ENCODE measurements at regions not wholly inside any gene's neighbourhood (a gene's known extent, or its start where the extent isn't known, plus 50 kb on each side); places are given as distances from the start of the nearest gene placed in this dataset.

GRCh38 chr6:37766717-37767116 is 52.8 kb upstream of the ZFAND3 start:
- no peaks in the 10 kb centered on the region for H3K36me3 ChIP-seq (ENCODE audit: low read depth)
- H3K79me2 ChIP-seq (ENCODE audit: insufficient read depth) = no peaks in the 10 kb centered on the region
- no peak overlapping the region for H3K27ac ChIP-seq
- no peaks in the 10 kb centered on the region for H3F3A ChIP-seq (ENCODE audit: insufficient read depth)
- in situ Hi-C loops (cut with MboI) = no loop called here
- TF ChIP-seq EZH2phosphoT487 (IDR thresholded peaks at IDR 0.05; ENCODE audit: insufficient read depth, low read depth) (no peak), EZH2 (IDR thresholded peaks at IDR 0.05; ENCODE audit: insufficient read depth, poor library complexity, severe bottlenecking) (no peak)
- H3K9me2 ChIP-seq (ENCODE audit: insufficient read depth) = no peaks in the 10 kb centered on the region
- no peaks in the 10 kb centered on the region for H4K20me1 ChIP-seq (ENCODE audit: insufficient read depth)
- H3K4me1 ChIP-seq (ENCODE audit: insufficient read depth) = no peaks in the 10 kb centered on the region
- no peak for DNase-seq
- no peaks in the 10 kb centered on the region for H3K9me3 ChIP-seq (ENCODE audit: low read depth)
- peaks cover 17% of the 10 kb centered on the region for H3K27me3 ChIP-seq (replicated peaks; ENCODE audit: insufficient read depth)
- no peak overlapping the region for H3K4me2 ChIP-seq (ENCODE audit: unreplicated experiment)
- WGBS, 2 experiments (ENCODE audit: low coverage in 1 of 2, low lambda C conversion rate in 2 of 2, missing lambda C conversion rate in 2 of 2) = 62 to 66% methylated on average over 1 of the region's 1 CpG
- no peak overlapping the region for H2AFZ ChIP-seq
- no peak overlapping the region for H3K9ac ChIP-seq
- no peak overlapping the region for H3K4me3 ChIP-seq

GRCh38 chr6:37765182-37765775 is 54.2 kb upstream of the ZFAND3 start:
- Histone ChIP-seq H3K79me2 (ENCODE audit: insufficient read depth) (no peaks in the 10 kb centered on the region), H3K9me3 (ENCODE audit: low read depth) (no peaks in the 10 kb centered on the region), H2AFZ (no peak overlapping the region), H3K4me3 (no peak overlapping the region), H3K9me2 (ENCODE audit: insufficient read depth) (no peaks in the 10 kb centered on the region), H3K36me3 (ENCODE audit: low read depth) (no peaks in the 10 kb centered on the region), H3K4me2 (ENCODE audit: unreplicated experiment) (no peak overlapping the region), H3K27ac (no peak overlapping the region), H3K27me3 (replicated peaks; ENCODE audit: insufficient read depth) (peaks cover 22% of the 10 kb centered on the region), H3F3A (ENCODE audit: insufficient read depth) (no peaks in the 10 kb centered on the region), H3K4me1 (ENCODE audit: insufficient read depth) (no peaks in the 10 kb centered on the region), H4K20me1 (ENCODE audit: insufficient read depth) (no peaks in the 10 kb centered on the region), H3K9ac (no peak overlapping the region)
- TF ChIP-seq EZH2phosphoT487 (IDR thresholded peaks at IDR 0.05; ENCODE audit: insufficient read depth, low read depth) (no peak), EZH2 (IDR thresholded peaks at IDR 0.05; ENCODE audit: insufficient read depth, poor library complexity, severe bottlenecking) (no peak)
- in situ Hi-C loops (cut with MboI) = no loop called here
- no peak for DNase-seq
- WGBS, 2 experiments (ENCODE audit: low coverage in 1 of 2, low lambda C conversion rate in 2 of 2, missing lambda C conversion rate in 2 of 2) = 71 to 73% methylated on average over 4 to 7 of the region's 7 CpGs

- Histone ChIP-seq H3K9ac (no peak overlapping the region), H3K4me3 (no peak overlapping the region), H3K36me3 (ENCODE audit: low read depth) (no peaks in the 10 kb centered on the region), H3K9me2 (ENCODE audit: insufficient read depth) (no peaks in the 10 kb centered on the region), H3K4me2 (ENCODE audit: unreplicated experiment) (no peak overlapping the region), H3K4me1 (ENCODE audit: insufficient read depth) (no peaks in the 10 kb centered on the region), H3K79me2 (ENCODE audit: insufficient read depth) (no peaks in the 10 kb centered on the region), H3K9me3 (ENCODE audit: low read depth) (no peaks in the 10 kb centered on the region), H3K27me3 (replicated peaks; ENCODE audit: insufficient read depth) (peaks cover 22% of the 10 kb centered on the region), H4K20me1 (ENCODE audit: insufficient read depth) (no peaks in the 10 kb centered on the region), H3F3A (ENCODE audit: insufficient read depth) (no peaks in the 10 kb centered on the region), H3K27ac (no peak overlapping the region), H2AFZ (no peak overlapping the region)
- no peak for DNase-seq
- in situ Hi-C loops (cut with MboI) = no loop called here
- 63 to 66% methylated on average over 2 of the region's 2 CpGs for WGBS, 2 experiments (ENCODE audit: low coverage in 1 of 2, low lambda C conversion rate in 2 of 2, missing lambda C conversion rate in 2 of 2)
- TF ChIP-seq EZH2phosphoT487 (IDR thresholded peaks at IDR 0.05; ENCODE audit: insufficient read depth, low read depth) (no peak), EZH2 (IDR thresholded peaks at IDR 0.05; ENCODE audit: insufficient read depth, poor library complexity, severe bottlenecking) (no peak)
These were observed 56.1 kb upstream of the ZFAND3 start for GRCh38 chr6:37763413-37763812.

GRCh38 chr6:37762806-37763205 is 56.7 kb upstream of the ZFAND3 start:
- Histone ChIP-seq H3K79me2 (ENCODE audit: insufficient read depth) (no peaks in the 10 kb centered on the region), H3K27ac (no peak overlapping the region), H3K27me3 (replicated peaks; ENCODE audit: insufficient read depth) (peaks cover 22% of the 10 kb centered on the region), H3F3A (ENCODE audit: insufficient read depth) (no peaks in the 10 kb centered on the region), H2AFZ (no peak overlapping the region), H3K9me3 (ENCODE audit: low read depth) (no peaks in the 10 kb centered on the region), H3K4me1 (ENCODE audit: insufficient read depth) (no peaks in the 10 kb centered on the region), H4K20me1 (ENCODE audit: insufficient read depth) (no peaks in the 10 kb centered on the region), H3K4me3 (no peak overlapping the region), H3K4me2 (ENCODE audit: unreplicated experiment) (no peak overlapping the region), H3K36me3 (ENCODE audit: low read depth) (no peaks in the 10 kb centered on the region), H3K9me2 (ENCODE audit: insufficient read depth) (no peaks in the 10 kb centered on the region), H3K9ac (no peak overlapping the region)
- no peak for DNase-seq
- in situ Hi-C loops (cut with MboI) = no loop called here
- no peak for TF ChIP-seq EZH2 (IDR thresholded peaks at IDR 0.05; ENCODE audit: insufficient read depth, poor library complexity, severe bottlenecking)
- 40 to 58% methylated on average over 4 of the region's 4 CpGs for WGBS, 2 experiments (ENCODE audit: low coverage in 1 of 2, low lambda C conversion rate in 2 of 2, missing lambda C conversion rate in 2 of 2)

Data from GM23248 (cell line).